Peyer's patch (tissue), 4 donors: ENCODE measurements at regions not wholly inside any gene's neighbourhood (a gene's known extent, or its start where the extent isn't known, plus 50 kb on each side); places are given as distances from the start of the nearest gene placed in this dataset.

Experiments used
- DNase-seq, 3 donors: peaks; one replicate each; pipeline ENCODE4 v3.0.0-alpha.2; 2017 to 2019
- H3K27ac ChIP-seq, 4 donors: fragments of 200-600 bp; sonication (generic); one replicate each; pipeline ENCODE4 v1.5.1; 2016 to 2019
- H3K27me3 ChIP-seq, 2 donors: fragments of 200-600 bp; sonication (generic); one replicate each; pipeline ENCODE4 v1.5.1; 2019
- H3K36me3 ChIP-seq, 3 donors: fragments of 200-600 bp; sonication (generic); one replicate each; pipeline ENCODE4 v1.5.1; 2016 to 2019
- H3K4me1 ChIP-seq, 4 donors: fragments of 200-600 bp; sonication (generic); one replicate each; pipeline ENCODE4 v1.5.1; 2016 to 2019
- H3K4me3 ChIP-seq, 4 donors: fragments of 200-600 bp; sonication (generic); 1 replicate in 3 of 4; 2 replicates in 1 of 4; pipeline ENCODE4 v1.5.1; 2016 to 2019; ENCODE audit warnings: mild to moderate bottlenecking in 1 of 4
- H3K9me3 ChIP-seq, 4 donors: fragments of 200-600 bp; sonication (generic); one replicate each; pipeline ENCODE4 v1.5.1; 2016 to 2019; ENCODE audit warnings: mild to moderate bottlenecking in 1 of 4
- POLR2A ChIP-seq, 2 donors: fragments of 450-650 bp; IDR thresholded peaks; one replicate each; pipeline ENCODE4 v1.5.1; 2017; ENCODE audit warnings: antibody characterized with exemption in 2 of 2, mild to moderate bottlenecking in 2 of 2, moderate library complexity in 2 of 2
- TF ChIP-seq, protein P1 (sequence below), 6 experiments: fragments of 450-650 bp in 4 of 6; fragments of 200-600 bp in 2 of 6; sonication (generic) in 1 of 6; IDR thresholded peaks; one replicate each; pipeline ENCODE4 v1.5.1; 2017 to 2019; ENCODE audit warnings: antibody characterized with exemption in 6 of 6, mild to moderate bottlenecking in 3 of 6, moderate library complexity in 1 of 6

DNA sequence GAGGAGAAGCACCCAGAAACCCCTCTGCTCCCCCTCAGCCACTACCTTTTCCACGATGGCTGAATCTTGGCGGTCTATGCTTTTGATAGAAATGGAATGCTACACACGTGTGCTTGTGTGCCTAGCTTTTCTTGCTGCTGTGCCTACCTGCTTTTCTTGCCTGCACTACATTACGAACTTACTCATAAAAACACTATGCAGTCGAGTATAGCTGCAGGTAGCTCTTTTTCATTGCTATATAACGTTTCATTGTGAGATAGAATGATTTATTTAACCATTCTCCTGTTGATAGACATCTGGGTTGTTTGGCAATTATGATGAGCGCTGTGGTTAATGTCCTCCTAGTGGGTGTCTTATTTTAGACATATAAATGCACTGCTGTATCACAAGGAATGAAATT lies 67.9 kb upstream of the NCOR2 start:
- no peak for DNase-seq
- Histone ChIP-seq H3K27ac (peak overlapping the region in 1 of 4 donors; percentile 12), H3K4me1 (peaks cover 0 to 13% (median 0%) of the 10 kb centered on the region in 4 donors), H3K27me3 (no peaks in the 10 kb centered on the region), H3K4me3 (no peak overlapping the region), H3K9me3 (no peaks in the 10 kb centered on the region), H3K36me3 (no peaks in the 10 kb centered on the region)
- TF ChIP-seq, protein P1, sequence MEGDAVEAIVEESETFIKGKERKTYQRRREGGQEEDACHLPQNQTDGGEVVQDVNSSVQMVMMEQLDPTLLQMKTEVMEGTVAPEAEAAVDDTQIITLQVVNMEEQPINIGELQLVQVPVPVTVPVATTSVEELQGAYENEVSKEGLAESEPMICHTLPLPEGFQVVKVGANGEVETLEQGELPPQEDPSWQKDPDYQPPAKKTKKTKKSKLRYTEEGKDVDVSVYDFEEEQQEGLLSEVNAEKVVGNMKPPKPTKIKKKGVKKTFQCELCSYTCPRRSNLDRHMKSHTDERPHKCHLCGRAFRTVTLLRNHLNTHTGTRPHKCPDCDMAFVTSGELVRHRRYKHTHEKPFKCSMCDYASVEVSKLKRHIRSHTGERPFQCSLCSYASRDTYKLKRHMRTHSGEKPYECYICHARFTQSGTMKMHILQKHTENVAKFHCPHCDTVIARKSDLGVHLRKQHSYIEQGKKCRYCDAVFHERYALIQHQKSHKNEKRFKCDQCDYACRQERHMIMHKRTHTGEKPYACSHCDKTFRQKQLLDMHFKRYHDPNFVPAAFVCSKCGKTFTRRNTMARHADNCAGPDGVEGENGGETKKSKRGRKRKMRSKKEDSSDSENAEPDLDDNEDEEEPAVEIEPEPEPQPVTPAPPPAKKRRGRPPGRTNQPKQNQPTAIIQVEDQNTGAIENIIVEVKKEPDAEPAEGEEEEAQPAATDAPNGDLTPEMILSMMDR (IDR thresholded peaks at IDR 0.05), result no peak
- TF ChIP-seq POLR2A (IDR thresholded peaks at IDR 0.05), result no peak

DNA sequence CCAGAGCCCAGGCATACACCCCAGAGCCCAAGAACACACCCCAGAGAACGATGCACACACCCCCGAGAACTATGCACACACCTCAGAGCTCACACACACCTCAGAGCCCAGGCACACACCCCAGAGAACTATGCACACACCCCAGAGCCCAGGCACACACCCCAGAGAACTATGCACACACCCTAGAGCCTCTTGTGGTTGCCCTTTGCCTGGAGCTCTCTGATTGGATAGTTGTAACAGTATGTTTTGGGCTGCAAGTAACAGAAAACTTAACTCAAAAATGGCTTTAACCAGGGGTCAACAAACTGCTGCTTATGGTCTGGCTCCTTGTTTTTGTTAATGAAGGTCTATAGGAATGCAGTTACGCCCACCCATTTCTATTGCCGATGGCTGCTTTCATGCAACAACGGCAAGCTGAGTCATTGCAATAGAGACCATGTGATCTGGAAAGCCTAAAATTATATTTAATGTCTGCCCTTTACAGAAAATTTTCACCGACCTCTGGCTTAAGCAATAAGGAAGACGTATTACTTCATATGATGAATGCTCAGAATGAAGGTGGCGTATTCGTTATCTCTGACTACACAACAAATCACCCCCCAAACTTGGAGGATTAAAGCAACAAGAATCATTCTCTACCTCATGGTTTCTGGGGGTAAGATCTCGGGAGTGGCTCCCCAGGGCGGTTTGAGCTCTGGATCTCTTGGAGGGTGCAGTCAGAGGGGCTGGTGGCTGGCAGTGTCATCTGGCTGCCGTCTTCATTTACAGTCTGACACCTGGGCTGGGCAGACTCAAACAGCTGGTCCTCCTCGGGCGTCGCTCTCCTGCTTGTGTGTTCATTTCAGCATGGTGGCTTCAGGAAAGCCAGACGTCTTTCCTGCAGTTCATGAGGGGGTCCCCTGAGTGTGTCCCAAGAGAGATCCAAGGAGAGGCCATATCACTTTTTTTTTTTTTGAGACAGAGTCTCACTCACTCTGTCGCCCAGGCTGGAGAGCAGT lies 66.3 kb upstream of the NCOR2 start:
- H3K36me3 ChIP-seq, result no peaks in the 10 kb centered on the region
- no peaks in the 10 kb centered on the region for H3K27me3 ChIP-seq
- peak overlapping the region in 2 of 4 donors; percentile 32 to 53 for H3K27ac ChIP-seq
- no peak for DNase-seq
- no peak overlapping the region for H3K4me3 ChIP-seq
- TF ChIP-seq, protein P1 (IDR thresholded peaks at IDR 0.05), result no peak
- peak in 1 of 2 donors; percentile 16 for TF ChIP-seq POLR2A (IDR thresholded peaks at IDR 0.05)
- no peaks in the 10 kb centered on the region for H3K9me3 ChIP-seq
- H3K4me1 ChIP-seq, result peaks cover 0 to 13% (median 0%) of the 10 kb centered on the region in 4 donors

DNA sequence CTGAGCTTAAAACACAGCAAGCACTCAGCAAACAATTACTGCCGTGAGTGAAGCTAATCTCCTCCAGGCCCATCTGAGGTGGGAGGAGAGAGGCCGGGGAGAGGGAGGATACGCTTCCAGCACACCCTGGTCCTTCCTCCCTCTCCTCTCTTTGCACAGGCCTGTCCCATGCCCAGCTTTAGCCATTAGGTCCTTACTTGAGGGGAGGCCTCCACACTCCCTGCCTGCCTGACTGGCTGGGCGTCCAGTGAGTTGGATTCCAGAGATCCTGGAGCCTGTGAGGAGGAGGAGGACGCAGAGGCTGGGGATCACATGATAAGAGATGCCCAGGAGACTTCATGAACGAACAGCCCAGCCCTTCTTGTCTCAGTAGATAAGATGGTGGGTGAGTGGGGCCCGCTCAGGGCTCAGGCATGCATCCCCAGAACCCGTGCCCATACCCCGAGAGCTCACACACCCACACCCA lies 65.1 kb upstream of the NCOR2 start:
- Histone ChIP-seq H3K36me3 (no peaks in the 10 kb centered on the region), H3K9me3 (no peaks in the 10 kb centered on the region), H3K27me3 (no peaks in the 10 kb centered on the region), H3K4me3 (no peak overlapping the region), H3K27ac (peak overlapping the region in 2 of 4 donors; percentile 32 to 53), H3K4me1 (peaks cover 0 to 13% (median 0%) of the 10 kb centered on the region in 4 donors)
- no peak for TF ChIP-seq POLR2A (IDR thresholded peaks at IDR 0.05)
- TF ChIP-seq, protein P1 (IDR thresholded peaks at IDR 0.05), result no peak
- DNase-seq, result no peak

DNA sequence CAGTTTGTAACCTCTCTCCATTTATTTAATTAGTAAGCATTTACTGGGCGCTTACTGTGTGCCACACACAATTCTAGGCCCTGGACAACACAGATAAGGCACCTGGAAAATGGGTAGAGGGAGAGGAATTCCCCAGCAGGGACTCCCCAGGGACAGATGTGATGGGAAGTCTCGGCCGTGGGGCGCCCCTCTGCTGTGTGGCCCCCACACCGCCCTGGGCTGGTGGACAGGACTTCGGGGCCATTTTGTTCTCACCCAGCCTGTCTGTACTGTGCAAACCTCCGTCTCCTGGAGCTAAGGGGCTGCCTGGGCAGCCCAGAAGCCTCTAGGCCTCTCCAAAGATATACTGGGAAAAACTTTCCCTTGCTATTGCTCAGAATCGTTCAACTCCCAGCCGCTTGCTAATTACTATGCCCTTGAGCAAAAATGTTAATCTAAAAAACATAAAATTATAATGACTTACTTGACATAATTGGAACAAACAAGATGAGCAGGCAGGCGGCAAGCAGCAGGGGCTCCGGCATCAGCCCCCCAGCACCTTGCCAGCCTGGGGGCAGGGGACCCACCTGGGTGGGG lies 64.4 kb upstream of the NCOR2 start:
- DNase-seq, result no peak
- Histone ChIP-seq H3K9me3 (no peaks in the 10 kb centered on the region), H3K4me1 (peaks cover 0 to 16% (median 0%) of the 10 kb centered on the region in 4 donors), H3K27ac (no peak overlapping the region), H3K4me3 (no peak overlapping the region), H3K36me3 (no peaks in the 10 kb centered on the region), H3K27me3 (no peaks in the 10 kb centered on the region)
- TF ChIP-seq, protein P1 (IDR thresholded peaks at IDR 0.05), result no peak
- TF ChIP-seq POLR2A (IDR thresholded peaks at IDR 0.05), result no peak

DNA sequence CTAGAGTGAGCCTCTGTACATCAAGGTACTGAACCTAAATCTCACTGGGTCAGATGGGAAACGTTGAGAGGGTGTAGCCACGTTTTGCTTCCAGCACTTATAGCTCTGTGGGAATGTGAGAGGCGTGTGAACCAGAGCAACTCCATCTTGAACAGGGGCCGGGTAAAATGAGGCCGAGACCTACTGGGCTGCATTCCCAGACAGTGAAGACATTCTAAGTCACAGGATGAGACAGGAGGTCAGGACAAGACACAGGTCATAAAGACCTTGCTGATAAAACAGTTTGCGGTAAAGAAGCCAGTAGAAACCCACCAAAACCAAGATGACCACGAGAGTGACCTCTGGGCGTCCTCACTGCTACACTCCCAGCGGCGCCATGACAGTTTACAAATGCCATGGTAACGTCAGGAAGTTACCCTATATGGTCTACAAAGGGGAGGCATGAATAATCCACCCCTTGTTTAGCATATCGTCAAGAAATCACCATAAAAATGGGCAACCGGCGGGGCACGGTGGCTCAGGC lies 63.4 kb upstream of the NCOR2 start:
- DNase-seq, result no peak
- Histone ChIP-seq H3K27ac (no peak overlapping the region), H3K9me3 (no peaks in the 10 kb centered on the region), H3K27me3 (no peaks in the 10 kb centered on the region), H3K4me1 (peaks cover 0 to 17% (median 2%) of the 10 kb centered on the region in 4 donors), H3K36me3 (no peaks in the 10 kb centered on the region), H3K4me3 (no peak overlapping the region)
- no peak for TF ChIP-seq POLR2A (IDR thresholded peaks at IDR 0.05)
- TF ChIP-seq, protein P1 (IDR thresholded peaks at IDR 0.05), result no peak
